IMR-90 (cell line): ENCODE measurements at regions not wholly inside any gene's neighbourhood (a gene's known extent, or its start where the extent isn't known, plus 50 kb on each side); places are given as distances from the start of the nearest gene placed in this dataset.

ENCODE experiments used
- ATAC-seq: fragments of 200-7000 bp; cut with Tn5 transposase; 2 replicates; pipeline ENCODE4 v1.9.1; 2020; ENCODE audit warnings: low read depth, mild to moderate bottlenecking, moderate library complexity
- BruUV-seq: library from RNA; stranded (reverse); fragments of 400-500 nt; replicated peaks from 2 replicates; lab custom pipeline; 2021; lab: Mats Ljungman, UMichigan
- CTCF ChIA-PET: fragments of 300-600 bp; formaldehyde crosslinking; extraction: SDS; loops from one replicate; lab custom pipeline; 2021; ENCODE audit warnings: antibody characterized with exemption; lab: Yijun Ruan, JAX
- POLR2A ChIA-PET: fragments of 300-600 bp; sonication (Branson Sonifier 250); formaldehyde crosslinking; loops from one replicate; lab custom pipeline; 2022; ENCODE audit warnings: antibody characterized with exemption; ENCODE audit not compliant: unreplicated experiment; lab: Charles Lee
- DNase-seq: peaks from one replicate; pipeline ENCODE4 v3.0.0; 2013
- H2AFZ ChIP-seq: replicated peaks from 2 replicates; pipeline ENCODE3; 2013; ENCODE audit warnings: low read length, mild to moderate bottlenecking; ENCODE audit not compliant: poor library complexity
- H2AK5ac ChIP-seq: 2 replicates; pipeline ENCODE4 v1.6.1; 2013; ENCODE audit warnings: low read depth, low read length, inconsistent platforms
- H2AK9ac ChIP-seq: replicated peaks from 2 replicates; pipeline ENCODE3; 2013; ENCODE audit warnings: mild to moderate bottlenecking, low read depth, low read length, moderate library complexity; ENCODE audit not compliant: poor library complexity
- H2BK120ac ChIP-seq: 2 replicates; pipeline ENCODE4 v1.6.1; 2013; ENCODE audit warnings: low read depth, low read length, inconsistent platforms
- H2BK15ac ChIP-seq: 3 replicates; pipeline ENCODE4 v1.6.1; 2013; ENCODE audit warnings: low read depth, low read length, inconsistent platforms
- H2BK20ac ChIP-seq: 2 replicates; pipeline ENCODE4 v1.6.1; 2013; ENCODE audit warnings: low read depth, mild to moderate bottlenecking, inconsistent platforms, low read length, moderate library complexity
- H2BK5ac ChIP-seq: 2 replicates; pipeline ENCODE4 v1.6.1; 2013; ENCODE audit warnings: mild to moderate bottlenecking, low read depth, low read length, inconsistent platforms; ENCODE audit not compliant: poor library complexity, severe bottlenecking
- H3K14ac ChIP-seq: replicated peaks from 2 replicates; pipeline ENCODE4 v1.6.1; 2013; ENCODE audit warnings: low read depth, low read length, inconsistent platforms
- H3K18ac ChIP-seq: 2 replicates; pipeline ENCODE4 v1.6.1; 2013; ENCODE audit warnings: low read depth, low read length, control low read depth
- H3K23ac ChIP-seq: 2 replicates; pipeline ENCODE4 v1.6.1; 2013; ENCODE audit warnings: low read depth, low read length, inconsistent platforms
- H3K27ac ChIP-seq: 2 replicates; pipeline ENCODE4 v1.5.1; 2013; ENCODE audit warnings: mild to moderate bottlenecking, control low read depth, low read length; ENCODE audit not compliant: insufficient read depth
- H3K27me3 ChIP-seq: 2 replicates; pipeline ENCODE4 v1.6.1; 2013; ENCODE audit warnings: low read length; ENCODE audit not compliant: control insufficient read depth, insufficient read depth
- H3K36me3 ChIP-seq: 2 replicates; pipeline ENCODE4 v1.6.1; 2013; ENCODE audit warnings: low read length, mixed read lengths; ENCODE audit not compliant: control insufficient read depth, insufficient read depth
- H3K4ac ChIP-seq: 2 replicates; pipeline ENCODE4 v1.6.1; 2013; ENCODE audit warnings: low read depth, low read length, inconsistent platforms
- H3K4me1 ChIP-seq: 2 replicates; pipeline ENCODE4 v1.6.1; 2013; ENCODE audit warnings: low read length, mixed read lengths; ENCODE audit not compliant: control insufficient read depth, insufficient read depth
- H3K4me2 ChIP-seq: 2 replicates; pipeline ENCODE4 v1.6.1; 2013; ENCODE audit warnings: low read depth, mild to moderate bottlenecking, control low read depth, low read length, moderate library complexity
- H3K4me3 ChIP-seq: 2 replicates; pipeline ENCODE4 v1.5.1; 2013; ENCODE audit warnings: low read depth, mild to moderate bottlenecking, control low read depth, low read length, moderate library complexity; ENCODE audit not compliant: insufficient read depth
- H3K56ac ChIP-seq: 2 replicates; pipeline ENCODE4 v1.6.1; 2013; ENCODE audit warnings: low read length, inconsistent platforms; ENCODE audit not compliant: insufficient read depth; ENCODE audit errors: extremely low read depth
- H3K79me1 ChIP-seq, 2 experiments: 2 replicates each; pipeline ENCODE4 v1.6.1; 2013; ENCODE audit warnings: low read length in 2 of 2, inconsistent platforms in 1 of 2, low read depth in 1 of 2
- H3K9ac ChIP-seq: 2 replicates; pipeline ENCODE4 v1.6.1; 2013; ENCODE audit warnings: low read depth, low read length, control low read depth
- H3K9me1 ChIP-seq: 2 replicates; pipeline ENCODE4 v1.6.1; 2013; ENCODE audit warnings: low read length, inconsistent platforms; ENCODE audit not compliant: insufficient read depth
- H3K9me3 ChIP-seq: 2 replicates; pipeline ENCODE4 v1.6.1; 2013; ENCODE audit warnings: low read length; ENCODE audit not compliant: control insufficient read depth, insufficient read depth
- H4K20me1 ChIP-seq: 2 replicates; pipeline ENCODE4 v1.6.1; 2013; ENCODE audit warnings: low read length, inconsistent platforms; ENCODE audit not compliant: insufficient read depth
- H4K5ac ChIP-seq: 2 replicates; pipeline ENCODE4 v1.6.1; 2013; ENCODE audit warnings: mild to moderate bottlenecking, low read depth, low read length, control low read depth
- H4K8ac ChIP-seq, 2 experiments: 2 replicates each; pipeline ENCODE4 v1.6.1; 2013; ENCODE audit warnings: low read depth in 2 of 2, low read length in 2 of 2, control low read depth in 1 of 2, inconsistent platforms in 1 of 2
- H4K91ac ChIP-seq: 2 replicates; pipeline ENCODE4 v1.6.1; 2013; ENCODE audit warnings: low read depth, low read length, inconsistent platforms; ENCODE audit not compliant: insufficient read depth
- FOS ChIP-seq: fragments of 150-350 bp; IDR thresholded peaks from 2 replicates; pipeline ENCODE4 v1.6.1; 2016; ENCODE audit warnings: low read depth, low read length
- RFX5 ChIP-seq: IDR thresholded peaks from 2 replicates; pipeline ENCODE4 v1.8.0; 2012; ENCODE audit warnings: low read depth, mild to moderate bottlenecking, low read length, moderate library complexity
- WGBS, 2 experiments: methylation state at CpG; one replicate each; pipeline versions ENCODE4 v1.1.5 to v1.1.7; 2013; ENCODE audit warnings: missing lambda C conversion rate in 2 of 2; ENCODE audit not compliant: insufficient read length in 1 of 2; ENCODE audit errors: extremely low coverage in 2 of 2; 5-methylcytosine and 5-hydroxymethylcytosine counted together
- dilution Hi-C: fragments of 300-500 bp; cut with HindIII; formaldehyde crosslinking; loops from one replicate; pipeline ENCODE4 v1.14.3; 2018; ENCODE audit warnings: low sequenced_read_pairs; ENCODE audit not compliant: unreplicated experiment
- in situ Hi-C: fragments of 300-500 bp; cut with MboI; formaldehyde crosslinking; loops from 3 replicates; pipeline ENCODE4 v1.14.3; 2019; ENCODE audit warnings: low sequenced_read_pairs, inconsistent platforms, mixed read lengths
- intact Hi-C: fragments of 100-400 bp; cut with micrococcal nuclease; formaldehyde crosslinking; loops from 2 replicates; pipeline ENCODE4 v1.10.0; 2022
- TF ChIP-seq, protein P1 (sequence below): fragments of 150-350 bp; IDR thresholded peaks from 2 replicates; pipeline ENCODE4 v1.6.1; 2016; ENCODE audit warnings: low read depth, mild to moderate bottlenecking, low read length, moderate library complexity, borderline replicate concordance

- no peak for ATAC-seq
- H3K27ac ChIP-seq, result no peak overlapping the region
- no peak overlapping the region for H2BK120ac ChIP-seq
- no TSS peak for BruUV-seq
- in situ Hi-C loops (no loop called here), intact Hi-C loops (no loop called here), dilution Hi-C loops (no loop called here)
- H3K18ac ChIP-seq, result no peak overlapping the region
- H4K20me1 ChIP-seq, result no peaks in the 10 kb centered on the region
- no peak overlapping the region for H2BK15ac ChIP-seq
- H3K56ac ChIP-seq, result no peak overlapping the region
- TF ChIP-seq RFX5, result no peak
- TF ChIP-seq FOS, result no peak
- TF ChIP-seq, protein P1, sequence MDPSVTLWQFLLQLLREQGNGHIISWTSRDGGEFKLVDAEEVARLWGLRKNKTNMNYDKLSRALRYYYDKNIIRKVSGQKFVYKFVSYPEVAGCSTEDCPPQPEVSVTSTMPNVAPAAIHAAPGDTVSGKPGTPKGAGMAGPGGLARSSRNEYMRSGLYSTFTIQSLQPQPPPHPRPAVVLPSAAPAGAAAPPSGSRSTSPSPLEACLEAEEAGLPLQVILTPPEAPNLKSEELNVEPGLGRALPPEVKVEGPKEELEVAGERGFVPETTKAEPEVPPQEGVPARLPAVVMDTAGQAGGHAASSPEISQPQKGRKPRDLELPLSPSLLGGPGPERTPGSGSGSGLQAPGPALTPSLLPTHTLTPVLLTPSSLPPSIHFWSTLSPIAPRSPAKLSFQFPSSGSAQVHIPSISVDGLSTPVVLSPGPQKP, result no peak
- no peak overlapping the region for H3K4me3 ChIP-seq
- H3K14ac ChIP-seq, result no peak overlapping the region
- no peak overlapping the region for H3K4ac ChIP-seq
- H4K8ac ChIP-seq, result no peak overlapping the region
- H3K9ac ChIP-seq, result no peak overlapping the region
- CTCF ChIA-PET, result no interaction called here
- H2AFZ ChIP-seq, result no peak overlapping the region
- no peak for DNase-seq
- no peaks in the 10 kb centered on the region for H3K79me1 ChIP-seq
- H3K4me1 ChIP-seq, result no peaks in the 10 kb centered on the region
- no peaks in the 10 kb centered on the region for H3K36me3 ChIP-seq
- POLR2A ChIA-PET, result no interaction called here
- WGBS, 2 experiments, result no CpG with 5 or more reads among the region's 2 CpGs
- H3K9me3 ChIP-seq, result no peaks in the 10 kb centered on the region
- no peak overlapping the region for H2BK5ac ChIP-seq
- H4K91ac ChIP-seq, result no peak overlapping the region
- no peaks in the 10 kb centered on the region for H3K27me3 ChIP-seq
- H2BK20ac ChIP-seq, result no peak overlapping the region
- no peak overlapping the region for H2AK5ac ChIP-seq
- H3K23ac ChIP-seq, result no peak overlapping the region
- H2AK9ac ChIP-seq, result no peak overlapping the region
- no peaks in the 10 kb centered on the region for H3K9me1 ChIP-seq
- H4K5ac ChIP-seq, result no peak overlapping the region
- H3K4me2 ChIP-seq, result no peak overlapping the region
Measured at GRCh38 chr5:51194671-51195070, 188.6 kb upstream of the ISL1 start.
